ENCODE measurements at regions not wholly inside any gene's neighbourhood (a gene's known extent, or its start where the extent isn't known, plus 50 kb on each side); places are given as distances from the start of the nearest gene placed in this dataset.
A peak's percentile ranks its signal among the peaks of the same experiment; 100 is the strongest.

DNA sequence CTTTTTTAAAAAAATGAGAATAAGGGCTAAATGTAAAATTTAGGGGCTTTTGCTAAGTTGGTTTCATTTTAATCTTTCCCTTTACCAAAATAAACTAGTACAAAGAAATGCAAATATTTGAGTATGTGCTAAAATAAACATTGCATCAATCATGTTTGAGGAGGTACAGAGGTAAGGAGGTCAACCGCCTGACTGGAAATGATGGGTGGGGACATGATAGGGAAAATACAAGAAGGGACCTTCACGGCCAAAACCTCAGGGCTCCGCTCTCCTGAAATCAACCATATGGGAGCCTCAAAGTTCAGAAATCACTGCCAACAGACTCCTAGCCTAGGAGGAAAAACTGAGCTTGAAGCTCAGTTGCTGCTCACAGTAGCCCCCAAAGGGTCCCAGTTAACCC is 207.6 kb downstream of the AHR start (continued):
- TF ChIP-seq NONO (IDR thresholded peaks at IDR 0.05) (no peak), NONO (CRISPR knock-in tag; conservative IDR thresholded peaks at IDR 0.05) (peak; percentile 71), SETDB1 (CRISPR knock-in tag; IDR thresholded peaks at IDR 0.05; ENCODE audit: borderline replicate concordance) (no peak), SP5 (CRISPR knock-in tag; IDR thresholded peaks at IDR 0.05; ENCODE audit: borderline replicate concordance, low read depth) (peak; percentile 94), CCDC6 (CRISPR knock-in tag; IDR thresholded peaks at IDR 0.05) (peak; percentile 52; the same call in 1 of the 2 replicates), NCOR1 (IDR thresholded peaks at IDR 0.05; ENCODE audit: borderline replicate concordance, low read length) (peak; percentile 85), CHD2 (IDR thresholded peaks at IDR 0.05; ENCODE audit: low read depth, low read length) (no peak), KLF16 (CRISPR knock-in tag; IDR thresholded peaks at IDR 0.05) (peak in 1 of 2 experiments; percentile 84; a peak in 2 of 4 replicates), ZNF121 (CRISPR knock-in tag; IDR thresholded peaks at IDR 0.05) (no peak), FOSL2 (CRISPR knock-in tag; IDR thresholded peaks at IDR 0.05) (peak; percentile 81), ISL2 (CRISPR knock-in tag; IDR thresholded peaks at IDR 0.05) (peak; percentile 97), FOXJ3 (CRISPR knock-in tag; IDR thresholded peaks at IDR 0.05; ENCODE audit: borderline replicate concordance) (peak; percentile 95; the same call in 1 of the 2 replicates), SIX1 (CRISPR knock-in tag; IDR thresholded peaks at IDR 0.05; ENCODE audit: borderline replicate concordance) (peak; percentile 78; the same call in 1 of the 2 replicates), ATF1 (CRISPR knock-in tag; IDR thresholded peaks at IDR 0.05) (peak; percentile 67; the same call in 1 of the 2 replicates), ZBTB21 (CRISPR knock-in tag; IDR thresholded peaks at IDR 0.05) (0 out of 2 replicates have a peak, but pooled peaks have one; percentile 39), TCF12 (IDR thresholded peaks at IDR 0.05) (no peak), TCF12 (CRISPR knock-in tag; IDR thresholded peaks at IDR 0.05) (peak; percentile 48; the same call in 1 of the 2 replicates), FOXO1 (CRISPR knock-in tag; IDR thresholded peaks at IDR 0.05) (peak; percentile 89)
- TF ChIP-seq, protein P1, sequence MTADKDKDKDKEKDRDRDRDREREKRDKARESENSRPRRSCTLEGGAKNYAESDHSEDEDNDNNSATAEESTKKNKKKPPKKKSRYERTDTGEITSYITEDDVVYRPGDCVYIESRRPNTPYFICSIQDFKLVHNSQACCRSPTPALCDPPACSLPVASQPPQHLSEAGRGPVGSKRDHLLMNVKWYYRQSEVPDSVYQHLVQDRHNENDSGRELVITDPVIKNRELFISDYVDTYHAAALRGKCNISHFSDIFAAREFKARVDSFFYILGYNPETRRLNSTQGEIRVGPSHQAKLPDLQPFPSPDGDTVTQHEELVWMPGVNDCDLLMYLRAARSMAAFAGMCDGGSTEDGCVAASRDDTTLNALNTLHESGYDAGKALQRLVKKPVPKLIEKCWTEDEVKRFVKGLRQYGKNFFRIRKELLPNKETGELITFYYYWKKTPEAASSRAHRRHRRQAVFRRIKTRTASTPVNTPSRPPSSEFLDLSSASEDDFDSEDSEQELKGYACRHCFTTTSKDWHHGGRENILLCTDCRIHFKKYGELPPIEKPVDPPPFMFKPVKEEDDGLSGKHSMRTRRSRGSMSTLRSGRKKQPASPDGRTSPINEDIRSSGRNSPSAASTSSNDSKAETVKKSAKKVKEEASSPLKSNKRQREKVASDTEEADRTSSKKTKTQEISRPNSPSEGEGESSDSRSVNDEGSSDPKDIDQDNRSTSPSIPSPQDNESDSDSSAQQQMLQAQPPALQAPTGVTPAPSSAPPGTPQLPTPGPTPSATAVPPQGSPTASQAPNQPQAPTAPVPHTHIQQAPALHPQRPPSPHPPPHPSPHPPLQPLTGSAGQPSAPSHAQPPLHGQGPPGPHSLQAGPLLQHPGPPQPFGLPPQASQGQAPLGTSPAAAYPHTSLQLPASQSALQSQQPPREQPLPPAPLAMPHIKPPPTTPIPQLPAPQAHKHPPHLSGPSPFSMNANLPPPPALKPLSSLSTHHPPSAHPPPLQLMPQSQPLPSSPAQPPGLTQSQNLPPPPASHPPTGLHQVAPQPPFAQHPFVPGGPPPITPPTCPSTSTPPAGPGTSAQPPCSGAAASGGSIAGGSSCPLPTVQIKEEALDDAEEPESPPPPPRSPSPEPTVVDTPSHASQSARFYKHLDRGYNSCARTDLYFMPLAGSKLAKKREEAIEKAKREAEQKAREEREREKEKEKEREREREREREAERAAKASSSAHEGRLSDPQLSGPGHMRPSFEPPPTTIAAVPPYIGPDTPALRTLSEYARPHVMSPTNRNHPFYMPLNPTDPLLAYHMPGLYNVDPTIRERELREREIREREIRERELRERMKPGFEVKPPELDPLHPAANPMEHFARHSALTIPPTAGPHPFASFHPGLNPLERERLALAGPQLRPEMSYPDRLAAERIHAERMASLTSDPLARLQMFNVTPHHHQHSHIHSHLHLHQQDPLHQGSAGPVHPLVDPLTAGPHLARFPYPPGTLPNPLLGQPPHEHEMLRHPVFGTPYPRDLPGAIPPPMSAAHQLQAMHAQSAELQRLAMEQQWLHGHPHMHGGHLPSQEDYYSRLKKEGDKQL (CRISPR knock-in tag; IDR thresholded peaks at IDR 0.05; ENCODE audit: low read depth): peak; percentile 97
- TF ChIP-seq, protein P2, sequence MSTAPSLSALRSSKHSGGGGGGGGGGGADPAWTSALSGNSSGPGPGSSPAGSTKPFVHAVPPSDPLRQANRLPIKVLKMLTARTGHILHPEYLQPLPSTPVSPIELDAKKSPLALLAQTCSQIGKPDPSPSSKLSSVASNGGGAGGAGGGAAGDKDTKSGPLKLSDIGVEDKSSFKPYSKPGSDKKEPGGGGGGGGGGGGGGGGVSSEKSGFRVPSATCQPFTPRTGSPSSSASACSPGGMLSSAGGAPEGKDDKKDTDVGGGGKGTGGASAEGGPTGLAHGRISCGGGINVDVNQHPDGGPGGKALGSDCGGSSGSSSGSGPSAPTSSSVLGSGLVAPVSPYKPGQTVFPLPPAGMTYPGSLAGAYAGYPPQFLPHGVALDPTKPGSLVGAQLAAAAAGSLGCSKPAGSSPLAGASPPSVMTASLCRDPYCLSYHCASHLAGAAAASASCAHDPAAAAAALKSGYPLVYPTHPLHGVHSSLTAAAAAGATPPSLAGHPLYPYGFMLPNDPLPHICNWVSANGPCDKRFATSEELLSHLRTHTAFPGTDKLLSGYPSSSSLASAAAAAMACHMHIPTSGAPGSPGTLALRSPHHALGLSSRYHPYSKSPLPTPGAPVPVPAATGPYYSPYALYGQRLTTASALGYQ (CRISPR knock-in tag; IDR thresholded peaks at IDR 0.05): peak; percentile 96
- TF ChIP-seq, protein P3, sequence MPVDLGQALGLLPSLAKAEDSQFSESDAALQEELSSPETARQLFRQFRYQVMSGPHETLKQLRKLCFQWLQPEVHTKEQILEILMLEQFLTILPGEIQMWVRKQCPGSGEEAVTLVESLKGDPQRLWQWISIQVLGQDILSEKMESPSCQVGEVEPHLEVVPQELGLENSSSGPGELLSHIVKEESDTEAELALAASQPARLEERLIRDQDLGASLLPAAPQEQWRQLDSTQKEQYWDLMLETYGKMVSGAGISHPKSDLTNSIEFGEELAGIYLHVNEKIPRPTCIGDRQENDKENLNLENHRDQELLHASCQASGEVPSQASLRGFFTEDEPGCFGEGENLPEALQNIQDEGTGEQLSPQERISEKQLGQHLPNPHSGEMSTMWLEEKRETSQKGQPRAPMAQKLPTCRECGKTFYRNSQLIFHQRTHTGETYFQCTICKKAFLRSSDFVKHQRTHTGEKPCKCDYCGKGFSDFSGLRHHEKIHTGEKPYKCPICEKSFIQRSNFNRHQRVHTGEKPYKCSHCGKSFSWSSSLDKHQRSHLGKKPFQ (CRISPR knock-in tag; IDR thresholded peaks at IDR 0.05; ENCODE audit: insufficient replicate concordance): no peak
- TF ChIP-seq, protein P4, sequence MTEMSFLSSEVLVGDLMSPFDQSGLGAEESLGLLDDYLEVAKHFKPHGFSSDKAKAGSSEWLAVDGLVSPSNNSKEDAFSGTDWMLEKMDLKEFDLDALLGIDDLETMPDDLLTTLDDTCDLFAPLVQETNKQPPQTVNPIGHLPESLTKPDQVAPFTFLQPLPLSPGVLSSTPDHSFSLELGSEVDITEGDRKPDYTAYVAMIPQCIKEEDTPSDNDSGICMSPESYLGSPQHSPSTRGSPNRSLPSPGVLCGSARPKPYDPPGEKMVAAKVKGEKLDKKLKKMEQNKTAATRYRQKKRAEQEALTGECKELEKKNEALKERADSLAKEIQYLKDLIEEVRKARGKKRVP (CRISPR knock-in tag; IDR thresholded peaks at IDR 0.05): peak in 1 of 2 experiments; percentile 97; a peak in 2 of 4 replicates

Data from HepG2 (cell line).